ENCODE measurements at regions not wholly inside any gene's neighbourhood (a gene's known extent, or its start where the extent isn't known, plus 50 kb on each side); places are given as distances from the start of the nearest gene placed in this dataset.

DNA sequence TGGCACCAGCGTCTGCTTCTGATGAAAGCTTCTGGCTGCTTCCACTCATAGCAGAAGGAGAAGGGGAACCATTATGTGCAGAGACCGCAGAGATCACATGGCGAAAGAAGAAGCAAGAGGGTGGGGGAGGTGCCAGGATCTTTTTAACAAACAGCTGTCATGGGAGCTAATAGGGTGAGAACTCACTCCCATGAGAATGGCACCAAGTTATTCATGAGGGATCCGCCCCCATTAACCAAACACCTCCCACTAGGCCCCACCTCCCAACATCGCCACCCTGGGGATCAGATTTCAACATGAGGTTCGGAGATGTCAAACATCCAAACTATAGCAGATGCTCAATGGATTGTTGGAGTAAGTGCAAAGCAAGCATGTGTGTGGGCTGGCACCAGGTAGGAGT, 125.8 kb upstream of the SLIT3 start:
- no peak overlapping the region for H3K4ac ChIP-seq (replicated peaks; ENCODE audit: insufficient read length, low read depth, low read length)
- H3K4me2 ChIP-seq (ENCODE audit: insufficient read depth in 1 of 2, low read depth in 2 of 2, low read length in 2 of 2) = peak overlapping the region in 1 of 2 experiments; percentile 26; a peak in 1 of 4 replicates
- no peak overlapping the region for H4K8ac ChIP-seq (ENCODE audit: extremely low read depth, insufficient read depth, low read length)
- no peaks in the 10 kb centered on the region for H4K20me1 ChIP-seq (replicated peaks in 1 of 2; ENCODE audit: control insufficient read depth in 1 of 2, insufficient read depth in 2 of 2, low read length in 2 of 2)
- no peaks in the 10 kb centered on the region for H3K23me2 ChIP-seq (ENCODE audit: low read depth, low read length)
- ChIA-PET CTCF (ENCODE audit: partially characterized antibody) (interaction anchor here (0.7 to 1.3 kb wide), 3 partner anchors 14 to 142 kb away, joined by 3 to 4 read pairs (median 3); no protein-coding TSS in a partner anchor), POLR2A (ENCODE audit: partially characterized antibody) (interaction anchor here (0.7 kb wide), 1 partner anchor 931 kb away, joined by 3 read pairs; no protein-coding TSS in a partner anchor)
- H3K23ac ChIP-seq (ENCODE audit: insufficient read length) = no peak overlapping the region
- no peak overlapping the region for H2BK20ac ChIP-seq (ENCODE audit: low read length)
- WGBS, 2 experiments (ENCODE audit: extremely low coverage in 1 of 2, insufficient coverage in 1 of 2, insufficient read length in 1 of 2, insufficient replicate concordance in 2 of 2, low coverage in 1 of 2, low lambda C conversion rate in 2 of 2, missing lambda C conversion rate in 1 of 2) = 86% methylated on average over 6 of the region's 6 CpGs; no CpG with 5 or more reads in 1 of the 2 experiments
- TF ChIP-seq, protein P1, sequence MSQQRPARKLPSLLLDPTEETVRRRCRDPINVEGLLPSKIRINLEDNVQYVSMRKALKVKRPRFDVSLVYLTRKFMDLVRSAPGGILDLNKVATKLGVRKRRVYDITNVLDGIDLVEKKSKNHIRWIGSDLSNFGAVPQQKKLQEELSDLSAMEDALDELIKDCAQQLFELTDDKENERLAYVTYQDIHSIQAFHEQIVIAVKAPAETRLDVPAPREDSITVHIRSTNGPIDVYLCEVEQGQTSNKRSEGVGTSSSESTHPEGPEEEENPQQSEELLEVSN (IDR thresholded peaks at IDR 0.05) = no peak
- TF ChIP-seq KDM5A (IDR thresholded peaks at IDR 0.05; ENCODE audit: low read length) = no peak
- peak overlapping the region in 1 of 4 experiments; percentile 11; a peak in 1 of 8 replicates for H3K4me3 ChIP-seq (ENCODE audit: extremely low read depth in 1 of 4, insufficient read depth in 2 of 4, low read depth in 3 of 4, low read length in 4 of 4)
- no peak overlapping the region for H4K5ac ChIP-seq (ENCODE audit: insufficient read length, low read depth, low read length)
- no peak overlapping the region; the same call in 1 of the 2 replicates for H2BK15ac ChIP-seq (ENCODE audit: low read length)
- 0 out of 2 replicates have a peak overlapping the region, but pooled peaks have one; percentile 27 for H2AFZ ChIP-seq (ENCODE audit: low read length)
- H3K27me3 ChIP-seq (replicated peaks in 1 of 4; ENCODE audit: control insufficient read depth in 3 of 4, extremely low read depth in 1 of 4, insufficient read depth in 3 of 4, low read length in 3 of 4) = no peaks in the 10 kb centered on the region
- FAIRE-seq (peak; percentile 62), DNase-seq (ENCODE audit: low read depth in 1 of 2, low spot score in 2 of 2) (no peak)
- H3K79me1 ChIP-seq (ENCODE audit: low read depth, low read length) = no peaks in the 10 kb centered on the region
- H2BK12ac ChIP-seq (ENCODE audit: low read depth, low read length) = no peak overlapping the region
- no peaks in the 10 kb centered on the region for H3K79me2 ChIP-seq (ENCODE audit: control insufficient read depth in 1 of 2, insufficient read depth in 2 of 2, low read length in 2 of 2)
- H3K9ac ChIP-seq (replicated peaks in 1 of 4; ENCODE audit: extremely low read depth in 1 of 4, low read depth in 3 of 4, low read length in 3 of 4) = no peak overlapping the region
- H2BK120ac ChIP-seq (replicated peaks; ENCODE audit: low read depth, low read length) = no peak overlapping the region
- H3K9me3 ChIP-seq (ENCODE audit: insufficient read depth in 2 of 2, low read depth in 1 of 2, low read length in 1 of 2) = no peaks in the 10 kb centered on the region
- no peak overlapping the region for H3K56ac ChIP-seq (replicated peaks; ENCODE audit: insufficient read length, low read depth, low read length)
- H4K91ac ChIP-seq (replicated peaks; ENCODE audit: insufficient read length, low read length) = no peak overlapping the region
- no peak overlapping the region for H3K14ac ChIP-seq (ENCODE audit: insufficient read length)
- H2AK5ac ChIP-seq (ENCODE audit: low read depth, low read length) = no peak overlapping the region
- H3K18ac ChIP-seq (ENCODE audit: extremely low read depth, low read length) = no peak overlapping the region
- H2BK5ac ChIP-seq (ENCODE audit: low read depth, low read length) = no peak overlapping the region
- no peaks in the 10 kb centered on the region for H3K36me3 ChIP-seq (ENCODE audit: control insufficient read depth in 2 of 4, insufficient read depth in 4 of 4, low read length in 3 of 4)
- H3K27ac ChIP-seq (ENCODE audit: low read depth, low read length) = no peak overlapping the region
- H3K4me1 ChIP-seq (replicated peaks in 1 of 4; ENCODE audit: control insufficient read depth in 3 of 4, insufficient read depth in 4 of 4, low read length in 3 of 4) = peaks cover 0 to 12% (median 5%) of the 10 kb centered on the region in 4 experiments; a peak in 4 of 7 replicates

All from H1 (cell line).